CD4-positive, alpha-beta memory T cell (primary cell): ENCODE measurements at regions not wholly inside any gene's neighbourhood (a gene's known extent, or its start where the extent isn't known, plus 50 kb on each side); places are given as distances from the start of the nearest gene placed in this dataset.

Experiments
- CTCF ChIA-PET: fragments of 350-600 bp; sonication (Branson Sonifier 250); formaldehyde crosslinking; loops from one replicate; lab custom pipeline; 2021; ENCODE audit warnings: inconsistent platforms; ENCODE audit not compliant: partially characterized antibody; lab: Charles Lee
- POLR2A ChIA-PET: fragments of 350-600 bp; sonication (Branson Sonifier 250); formaldehyde crosslinking; loops from one replicate; lab custom pipeline; 2021; ENCODE audit not compliant: partially characterized antibody; lab: Charles Lee
- DNase-seq, 5 donors: peaks; one replicate each; pipeline versions ENCODE4 v3.0.0 to v3.0.0-alpha.2; 2020 to 2022; ENCODE audit warnings: mixed read lengths in 1 of 5
- H3K27ac ChIP-seq: one replicate; pipeline ENCODE4 v1.7.0; 2013; ENCODE audit warnings: low read depth, low read length
- H3K27me3 ChIP-seq: 2 replicates; pipeline ENCODE4 v1.7.0; 2013; ENCODE audit warnings: mild to moderate bottlenecking, low read length, moderate library complexity; ENCODE audit not compliant: insufficient read depth
- H3K36me3 ChIP-seq: 2 replicates; pipeline ENCODE4 v1.7.0; 2013; ENCODE audit warnings: mild to moderate bottlenecking, low read length, moderate library complexity; ENCODE audit not compliant: insufficient read depth
- H3K4me1 ChIP-seq: 2 replicates; pipeline ENCODE4 v1.7.0; 2013; ENCODE audit warnings: mild to moderate bottlenecking, low read length, moderate library complexity; ENCODE audit not compliant: insufficient read depth
- H3K4me3 ChIP-seq, 2 donors: one replicate each; pipeline ENCODE4 v1.7.0; 2013; ENCODE audit warnings: low read length in 2 of 2, mild to moderate bottlenecking in 1 of 2
- H3K9me3 ChIP-seq, 2 donors: one replicate each; pipeline ENCODE4 v1.7.0; 2013; ENCODE audit warnings: low read length in 2 of 2, control low read depth in 1 of 2; ENCODE audit not compliant: control insufficient read depth in 1 of 2
- H3K27ac Mint-ChIP-seq, 7 donors: one replicate each; pipeline ENCODE4 v1.8.0; 2020 to 2021; ENCODE audit warnings: mixed read lengths in 7 of 7, mild to moderate bottlenecking in 6 of 7, inconsistent platforms in 3 of 7, moderate library complexity in 3 of 7
- H3K27me3 Mint-ChIP-seq, 2 donors: one replicate each; pipeline ENCODE4 v1.8.0; 2020 to 2021; ENCODE audit warnings: mixed read lengths in 2 of 2
- H3K36me3 Mint-ChIP-seq, 2 donors: one replicate each; pipeline ENCODE4 v1.8.0; 2020 to 2021; ENCODE audit warnings: mixed read lengths in 2 of 2, inconsistent platforms in 1 of 2, mild to moderate bottlenecking in 1 of 2
- H3K4me1 Mint-ChIP-seq, 4 donors: one replicate each; pipeline ENCODE4 v1.8.0; 2020 to 2021; ENCODE audit warnings: mixed read lengths in 4 of 4, mild to moderate bottlenecking in 1 of 4
- H3K4me3 Mint-ChIP-seq, 8 donors: one replicate each; pipeline ENCODE4 v1.8.0; 2020 to 2021; ENCODE audit warnings: mixed read lengths in 8 of 8, mild to moderate bottlenecking in 7 of 8, moderate library complexity in 6 of 8, inconsistent platforms in 3 of 8
- H3K9me3 Mint-ChIP-seq, 8 donors: one replicate each; pipeline ENCODE4 v1.8.0; 2020 to 2021; ENCODE audit warnings: mixed read lengths in 8 of 8, mild to moderate bottlenecking in 5 of 8, inconsistent platforms in 3 of 8, moderate library complexity in 1 of 8
- intact Hi-C: fragments of 100-400 bp; cut with micrococcal nuclease; formaldehyde crosslinking; loops from one replicate; pipeline ENCODE4 v1.15.1; 2023

DNA sequence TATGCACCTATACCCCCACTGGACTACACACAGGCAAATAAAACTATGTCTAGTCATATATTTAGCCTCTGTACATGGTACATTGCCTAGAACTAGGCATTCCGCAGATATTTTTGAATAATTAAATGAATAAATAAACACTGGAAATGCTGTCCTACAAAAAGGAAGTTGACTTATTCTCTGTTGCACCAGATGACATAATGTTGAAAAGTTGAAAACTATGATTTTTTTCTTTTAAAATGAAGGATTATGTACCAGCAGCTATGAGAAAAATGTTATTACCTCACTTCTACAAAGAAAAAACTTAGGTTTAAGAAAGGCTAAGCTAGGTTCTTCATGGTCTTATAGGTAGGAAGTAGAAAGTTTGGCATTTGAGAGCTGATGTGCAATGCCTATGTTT, 856.6 kb downstream of the METTL15 start:
- intact Hi-C loops, result no loop called here
- DNase-seq, result no peak

GRCh38 chr11:28963187-28963586, 855.0 kb downstream of the METTL15 start:
- no peak overlapping the region for H3K27ac ChIP-seq
- DNase-seq, result no peak
- H3K27ac Mint-ChIP-seq, result no peak overlapping the region
- no peaks in the 10 kb centered on the region for H3K4me1 Mint-ChIP-seq
- intact Hi-C loops, result no loop called here
- H3K9me3 Mint-ChIP-seq, result peaks cover 0 to 15% (median 9%) of the 10 kb centered on the region in 8 donors
- H3K4me3 Mint-ChIP-seq, result no peak overlapping the region
- H3K27me3 Mint-ChIP-seq, result no peaks in the 10 kb centered on the region
- H3K4me3 ChIP-seq, result no peak overlapping the region
- H3K36me3 Mint-ChIP-seq, result no peaks in the 10 kb centered on the region
- POLR2A ChIA-PET, result no interaction called here
- no peaks in the 10 kb centered on the region for H3K9me3 ChIP-seq
- no peaks in the 10 kb centered on the region for H3K4me1 ChIP-seq
- no peaks in the 10 kb centered on the region for H3K36me3 ChIP-seq
- CTCF ChIA-PET, result no interaction called here
- H3K27me3 ChIP-seq, result no peaks in the 10 kb centered on the region

More for the DNA sequence above, 856.6 kb downstream of the METTL15 start:
- Histone ChIP-seq H3K27me3 (no peaks in the 10 kb centered on the region), H3K27ac (no peak overlapping the region), H3K9me3 (no peaks in the 10 kb centered on the region), H3K4me1 (no peaks in the 10 kb centered on the region), H3K36me3 (no peaks in the 10 kb centered on the region), H3K4me3 (no peak overlapping the region)
- ChIA-PET CTCF (no interaction called here), POLR2A (no interaction called here)
- Mint-ChIP-seq H3K27ac (no peak overlapping the region), H3K4me1 (no peaks in the 10 kb centered on the region), H3K27me3 (no peaks in the 10 kb centered on the region), H3K4me3 (no peak overlapping the region), H3K9me3 (peaks cover 0 to 14% (median 9%) of the 10 kb centered on the region in 8 donors), H3K36me3 (no peaks in the 10 kb centered on the region)

GRCh38 chr11:28962502-28962901, 854.3 kb downstream of the METTL15 start:
- no peak for DNase-seq

DNA sequence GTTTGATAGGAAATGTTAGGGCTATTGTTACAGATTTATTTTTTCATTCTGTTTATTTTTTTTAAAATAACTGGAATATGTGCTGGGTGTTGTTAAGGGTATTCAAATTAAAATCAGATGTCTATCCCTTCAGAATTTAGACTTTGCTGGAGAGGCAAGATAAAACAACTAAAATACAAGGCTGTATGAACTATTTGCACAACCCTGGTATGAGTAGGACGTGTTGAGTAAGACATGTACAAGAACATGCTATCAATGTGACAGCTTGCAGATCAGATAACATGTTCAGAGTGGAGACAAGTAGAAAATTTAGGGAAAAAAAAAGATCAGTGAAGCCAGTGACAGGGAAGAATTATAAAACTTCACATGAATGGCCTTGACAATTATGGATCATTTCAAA, 853.5 kb downstream of the METTL15 start:
- no peaks in the 10 kb centered on the region for H3K27me3 ChIP-seq
- ChIA-PET POLR2A (no interaction called here), CTCF (no interaction called here)
- H3K27ac ChIP-seq, result no peak overlapping the region
- no peaks in the 10 kb centered on the region for H3K4me1 ChIP-seq
- no peak for DNase-seq
- no peak overlapping the region for H3K4me3 Mint-ChIP-seq
- H3K36me3 ChIP-seq, result no peaks in the 10 kb centered on the region
- H3K9me3 ChIP-seq, result no peaks in the 10 kb centered on the region
- no peak overlapping the region for H3K27ac Mint-ChIP-seq
- no peaks in the 10 kb centered on the region for H3K36me3 Mint-ChIP-seq
- no peak overlapping the region for H3K4me3 ChIP-seq
- H3K27me3 Mint-ChIP-seq, result no peaks in the 10 kb centered on the region
- H3K9me3 Mint-ChIP-seq, result peaks cover 0 to 14% (median 6%) of the 10 kb centered on the region in 8 donors
- intact Hi-C loops, result no loop called here
- no peaks in the 10 kb centered on the region for H3K4me1 Mint-ChIP-seq

More at GRCh38 chr11:28962502-28962901, 854.3 kb downstream of the METTL15 start:
- intact Hi-C loops, result no loop called here
- no peaks in the 10 kb centered on the region for H3K27me3 Mint-ChIP-seq
- no peak overlapping the region for H3K27ac Mint-ChIP-seq
- CTCF ChIA-PET, result no interaction called here
- H3K27me3 ChIP-seq, result no peaks in the 10 kb centered on the region
- POLR2A ChIA-PET, result no interaction called here
- no peaks in the 10 kb centered on the region for H3K36me3 Mint-ChIP-seq
- no peak overlapping the region for H3K4me3 ChIP-seq
- H3K9me3 Mint-ChIP-seq, result peaks cover 0 to 14% (median 8%) of the 10 kb centered on the region in 8 donors
- no peaks in the 10 kb centered on the region for H3K9me3 ChIP-seq
- H3K4me1 Mint-ChIP-seq, result no peaks in the 10 kb centered on the region
- no peaks in the 10 kb centered on the region for H3K36me3 ChIP-seq
- no peak overlapping the region for H3K4me3 Mint-ChIP-seq
- no peak overlapping the region for H3K27ac ChIP-seq
- H3K4me1 ChIP-seq, result no peaks in the 10 kb centered on the region

DNA sequence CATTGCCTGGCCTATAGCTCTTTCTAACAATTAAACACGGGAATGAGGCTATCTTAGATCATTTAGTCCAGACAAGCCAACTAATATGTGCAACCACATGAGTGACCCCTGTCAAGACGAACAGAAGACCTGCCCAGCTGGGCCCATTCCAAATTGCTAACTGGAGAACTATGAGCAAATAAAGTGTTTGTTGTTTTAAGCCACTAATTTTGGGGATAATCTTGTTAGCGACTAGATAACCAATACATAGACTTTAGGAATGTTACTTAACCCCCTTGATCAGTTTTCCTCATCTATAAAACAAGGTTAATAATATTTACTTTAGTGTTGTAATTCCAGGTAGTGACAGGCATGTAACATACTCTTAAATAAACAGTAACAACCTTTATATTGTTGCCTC, 848.3 kb downstream of the METTL15 start:
- Mint-ChIP-seq H3K27ac (no peak overlapping the region), H3K36me3 (no peaks in the 10 kb centered on the region), H3K4me1 (no peaks in the 10 kb centered on the region), H3K27me3 (no peaks in the 10 kb centered on the region), H3K9me3 (peaks cover 0 to 16% (median 8%) of the 10 kb centered on the region in 8 donors), H3K4me3 (no peak overlapping the region)
- intact Hi-C loops, result no loop called here
- Histone ChIP-seq H3K36me3 (no peaks in the 10 kb centered on the region), H3K9me3 (no peaks in the 10 kb centered on the region), H3K27me3 (no peaks in the 10 kb centered on the region), H3K27ac (no peak overlapping the region), H3K4me1 (no peaks in the 10 kb centered on the region), H3K4me3 (no peak overlapping the region)
- CTCF ChIA-PET, result no interaction called here
- POLR2A ChIA-PET, result no interaction called here
- no peak for DNase-seq

DNA sequence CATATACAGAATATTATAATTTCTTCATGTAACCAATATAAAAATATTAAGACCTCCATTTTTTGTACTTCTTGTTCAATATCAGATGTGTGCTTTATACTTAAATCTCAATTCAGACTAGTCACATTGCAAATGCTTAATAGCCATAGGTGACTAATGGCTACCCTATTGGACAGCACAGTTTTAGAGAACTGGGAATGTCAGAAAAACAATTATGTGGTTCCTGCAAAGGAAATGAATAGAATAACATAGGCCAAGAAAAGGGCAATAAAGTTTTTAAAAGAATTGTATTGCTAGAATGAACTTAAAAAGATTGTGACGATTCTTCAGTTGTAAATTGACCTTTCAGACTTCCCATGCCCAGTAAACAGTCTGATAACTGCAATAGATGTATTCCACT, 843.0 kb downstream of the METTL15 start:
- H3K4me1 Mint-ChIP-seq, result no peaks in the 10 kb centered on the region
- intact Hi-C loops, result no loop called here
- H3K27ac Mint-ChIP-seq, result no peak overlapping the region
- ChIA-PET POLR2A (no interaction called here), CTCF (no interaction called here)
- H3K27me3 Mint-ChIP-seq, result no peaks in the 10 kb centered on the region
- Histone ChIP-seq H3K4me1 (no peaks in the 10 kb centered on the region), H3K9me3 (no peaks in the 10 kb centered on the region), H3K27ac (no peak overlapping the region), H3K27me3 (no peaks in the 10 kb centered on the region), H3K36me3 (no peaks in the 10 kb centered on the region), H3K4me3 (no peak overlapping the region)
- no peak for DNase-seq
- no peaks in the 10 kb centered on the region for H3K36me3 Mint-ChIP-seq
- peaks cover 0 to 18% (median 8%) of the 10 kb centered on the region in 8 donors for H3K9me3 Mint-ChIP-seq
- H3K4me3 Mint-ChIP-seq, result no peak overlapping the region

GRCh38 chr11:28939381-28939780, 831.2 kb downstream of the METTL15 start:
- DNase-seq, result no peak
- H3K36me3 Mint-ChIP-seq, result no peaks in the 10 kb centered on the region
- Histone ChIP-seq H3K36me3 (no peaks in the 10 kb centered on the region), H3K4me3 (no peak overlapping the region), H3K9me3 (no peaks in the 10 kb centered on the region), H3K27me3 (no peaks in the 10 kb centered on the region), H3K27ac (no peak overlapping the region), H3K4me1 (no peaks in the 10 kb centered on the region)
- H3K27me3 Mint-ChIP-seq, result no peaks in the 10 kb centered on the region
- no peak overlapping the region for H3K4me3 Mint-ChIP-seq
- peaks cover 4 to 30% (median 14%) of the 10 kb centered on the region in 8 donors for H3K9me3 Mint-ChIP-seq
- no peaks in the 10 kb centered on the region for H3K4me1 Mint-ChIP-seq
- CTCF ChIA-PET, result no interaction called here
- POLR2A ChIA-PET, result no interaction called here
- no peak overlapping the region for H3K27ac Mint-ChIP-seq
- intact Hi-C loops, result no loop called here

DNA sequence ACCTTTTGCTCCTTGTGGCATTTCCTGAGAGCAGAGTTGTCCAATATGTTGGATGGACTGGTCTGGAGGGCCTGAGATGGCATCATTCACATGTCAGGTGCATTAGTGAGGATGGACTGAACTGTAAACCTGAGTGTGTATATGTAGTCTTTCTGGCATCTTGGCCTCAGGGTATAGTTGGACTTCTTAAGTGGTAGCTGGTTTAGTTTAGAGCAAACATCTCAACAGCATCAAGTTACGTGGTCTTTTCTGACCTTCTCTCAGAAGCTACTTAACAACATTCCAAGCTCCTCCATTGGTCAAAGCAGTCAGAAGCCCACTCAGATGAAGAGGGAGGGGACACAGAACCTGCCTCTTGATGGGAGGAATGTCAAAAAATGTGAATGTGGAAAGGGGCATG, 829.9 kb downstream of the METTL15 start:
- H3K27me3 Mint-ChIP-seq, result no peaks in the 10 kb centered on the region
- no peaks in the 10 kb centered on the region for H3K4me1 Mint-ChIP-seq
- H3K36me3 Mint-ChIP-seq, result no peaks in the 10 kb centered on the region
- intact Hi-C loops, result no loop called here
- ChIA-PET POLR2A (no interaction called here), CTCF (no interaction called here)
- no peaks in the 10 kb centered on the region for H3K27me3 ChIP-seq
- peaks cover 6 to 25% (median 15%) of the 10 kb centered on the region in 8 donors for H3K9me3 Mint-ChIP-seq
- H3K4me1 ChIP-seq, result no peaks in the 10 kb centered on the region
- H3K4me3 ChIP-seq, result no peak overlapping the region
- no peak overlapping the region for H3K27ac ChIP-seq
- H3K36me3 ChIP-seq, result no peaks in the 10 kb centered on the region
- H3K27ac Mint-ChIP-seq, result no peak overlapping the region
- H3K4me3 Mint-ChIP-seq, result no peak overlapping the region
- no peak for DNase-seq
- no peaks in the 10 kb centered on the region for H3K9me3 ChIP-seq
